Smooth muscle cell (in vitro differentiated cells): ENCODE measurements at regions not wholly inside any gene's neighbourhood (a gene's known extent, or its start where the extent isn't known, plus 50 kb on each side); places are given as distances from the start of the nearest gene placed in this dataset.

Experiments used
- DNase-seq: peaks from one replicate; lab custom pipeline; 2025; ENCODE audit not compliant: unreplicated experiment; lab: John Stamatoyannopoulos, UW
- H2AFZ ChIP-seq: fragments of 200-600 bp; sonication (generic); 2 replicates; pipeline ENCODE4 v1.6.0; 2016; ENCODE audit warnings: antibody characterized with exemption, low read depth, mild to moderate bottlenecking
- H3F3A ChIP-seq: fragments of 200-600 bp; sonication (generic); 2 replicates; pipeline ENCODE4 v1.6.0; 2017; ENCODE audit warnings: antibody characterized with exemption, low read depth
- H3K27ac ChIP-seq: fragments of 200-600 bp; sonication (generic); 2 replicates; pipeline ENCODE4 v1.5.1; 2016; ENCODE audit warnings: low read depth, mild to moderate bottlenecking
- H3K27me3 ChIP-seq: fragments of 200-600 bp; sonication (generic); 2 replicates; pipeline ENCODE4 v1.6.1; 2016; ENCODE audit warnings: low read depth, mild to moderate bottlenecking
- H3K36me3 ChIP-seq: fragments of 200-600 bp; sonication (generic); 2 replicates; pipeline ENCODE4 v1.5.1; 2016; ENCODE audit warnings: low read depth
- H3K4me1 ChIP-seq: fragments of 200-600 bp; sonication (generic); 2 replicates; pipeline ENCODE4 v1.5.1; 2016; ENCODE audit warnings: low read depth
- H3K4me2 ChIP-seq: fragments of 200-600 bp; sonication (generic); 2 replicates; pipeline ENCODE4 v1.6.0; 2016; ENCODE audit warnings: mild to moderate bottlenecking
- H3K4me3 ChIP-seq: fragments of 200-600 bp; sonication (generic); 2 replicates; pipeline ENCODE4 v1.5.1; 2016; ENCODE audit warnings: mild to moderate bottlenecking
- H3K79me2 ChIP-seq: fragments of 200-600 bp; sonication (generic); 2 replicates; pipeline ENCODE4 v1.6.0; 2016; ENCODE audit warnings: low read depth, mild to moderate bottlenecking
- H3K9ac ChIP-seq: fragments of 200-600 bp; sonication (generic); 2 replicates; pipeline ENCODE4 v1.6.0; 2016; ENCODE audit warnings: low read depth
- H3K9me3 ChIP-seq: fragments of 200-600 bp; sonication (generic); replicated peaks from 2 replicates; pipeline ENCODE4 v1.5.1; 2016; ENCODE audit warnings: low read depth
- H4K20me1 ChIP-seq: fragments of 200-600 bp; sonication (generic); 2 replicates; pipeline ENCODE4 v1.6.0; 2016; ENCODE audit warnings: low read depth
- WGBS: methylation state at CpG from one replicate; pipeline ENCODE4 v1.1.7; 2016; ENCODE audit warnings: low lambda C conversion rate; 5-methylcytosine and 5-hydroxymethylcytosine counted together
- TF ChIP-seq, protein P1 (sequence below): fragments of 200-600 bp; sonication (generic); IDR thresholded peaks from 2 replicates; pipeline ENCODE4 v1.5.1; 2017; ENCODE audit warnings: borderline replicate concordance, mild to moderate bottlenecking, antibody characterized with exemption; ENCODE audit not compliant: insufficient read depth, poor library complexity, severe bottlenecking

- no peak overlapping the region for H2AFZ ChIP-seq
- H3K4me1 ChIP-seq = peaks cover 4% of the 10 kb centered on the region
- no peaks in the 10 kb centered on the region for H3K79me2 ChIP-seq
- H3K4me3 ChIP-seq = no peak overlapping the region
- WGBS = 53% methylated on average over 9 of the region's 9 CpGs
- no peaks in the 10 kb centered on the region for H3K9me3 ChIP-seq
- DNase-seq = no peak
- H3K36me3 ChIP-seq = no peaks in the 10 kb centered on the region
- H4K20me1 ChIP-seq = no peaks in the 10 kb centered on the region
- TF ChIP-seq, protein P1, sequence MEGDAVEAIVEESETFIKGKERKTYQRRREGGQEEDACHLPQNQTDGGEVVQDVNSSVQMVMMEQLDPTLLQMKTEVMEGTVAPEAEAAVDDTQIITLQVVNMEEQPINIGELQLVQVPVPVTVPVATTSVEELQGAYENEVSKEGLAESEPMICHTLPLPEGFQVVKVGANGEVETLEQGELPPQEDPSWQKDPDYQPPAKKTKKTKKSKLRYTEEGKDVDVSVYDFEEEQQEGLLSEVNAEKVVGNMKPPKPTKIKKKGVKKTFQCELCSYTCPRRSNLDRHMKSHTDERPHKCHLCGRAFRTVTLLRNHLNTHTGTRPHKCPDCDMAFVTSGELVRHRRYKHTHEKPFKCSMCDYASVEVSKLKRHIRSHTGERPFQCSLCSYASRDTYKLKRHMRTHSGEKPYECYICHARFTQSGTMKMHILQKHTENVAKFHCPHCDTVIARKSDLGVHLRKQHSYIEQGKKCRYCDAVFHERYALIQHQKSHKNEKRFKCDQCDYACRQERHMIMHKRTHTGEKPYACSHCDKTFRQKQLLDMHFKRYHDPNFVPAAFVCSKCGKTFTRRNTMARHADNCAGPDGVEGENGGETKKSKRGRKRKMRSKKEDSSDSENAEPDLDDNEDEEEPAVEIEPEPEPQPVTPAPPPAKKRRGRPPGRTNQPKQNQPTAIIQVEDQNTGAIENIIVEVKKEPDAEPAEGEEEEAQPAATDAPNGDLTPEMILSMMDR = no peak
- no peaks in the 10 kb centered on the region for H3F3A ChIP-seq
- no peak overlapping the region for H3K9ac ChIP-seq
- no peak overlapping the region for H3K27ac ChIP-seq
- no peaks in the 10 kb centered on the region for H3K27me3 ChIP-seq
- no peak overlapping the region for H3K4me2 ChIP-seq
These were observed 140.7 kb upstream of the NSMCE3 start for GRCh38 chr15:29410338-29410737.

- H3K27ac ChIP-seq = no peak overlapping the region
- H3K9me3 ChIP-seq = no peaks in the 10 kb centered on the region
- H4K20me1 ChIP-seq = no peaks in the 10 kb centered on the region
- H3K9ac ChIP-seq = no peak overlapping the region
- WGBS = 73% methylated on average over 8 of the region's 8 CpGs
- TF ChIP-seq, protein P1 = no peak
- no peaks in the 10 kb centered on the region for H3K36me3 ChIP-seq
- H3K4me1 ChIP-seq = peaks cover 4% of the 10 kb centered on the region
- DNase-seq = no peak
- H3K79me2 ChIP-seq = no peaks in the 10 kb centered on the region
- H3F3A ChIP-seq = no peaks in the 10 kb centered on the region
- H3K4me2 ChIP-seq = no peak overlapping the region
- no peaks in the 10 kb centered on the region for H3K27me3 ChIP-seq
- no peak overlapping the region for H3K4me3 ChIP-seq
- H2AFZ ChIP-seq = no peak overlapping the region
These were observed 140.3 kb upstream of the NSMCE3 start for GRCh38 chr15:29409890-29410289.

DNA sequence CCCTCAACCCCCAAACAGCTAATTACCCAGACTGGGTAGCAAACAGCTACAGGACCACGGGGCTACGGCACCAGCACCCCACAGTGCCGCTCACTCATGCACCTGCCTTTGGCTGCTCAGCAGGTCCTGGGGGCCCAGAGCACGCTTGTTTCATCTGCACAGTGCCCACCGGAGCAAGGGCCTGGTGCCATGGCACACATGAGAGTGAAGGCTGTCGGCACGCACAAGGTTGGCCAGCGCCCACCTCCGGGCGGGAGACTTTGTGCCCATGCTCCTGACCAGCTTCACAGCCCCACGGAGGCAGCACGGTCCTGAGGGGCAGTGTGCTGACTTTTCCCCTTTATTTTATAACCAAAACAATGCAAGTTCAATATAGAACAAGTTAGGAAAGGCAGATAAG is 135.9 kb upstream of the NSMCE3 start:
- Histone ChIP-seq H3K4me1 (peaks cover 4% of the 10 kb centered on the region), H3F3A (no peaks in the 10 kb centered on the region), H3K36me3 (no peaks in the 10 kb centered on the region), H3K27ac (no peak overlapping the region), H3K9ac (no peak overlapping the region), H3K79me2 (no peaks in the 10 kb centered on the region), H3K4me2 (no peak overlapping the region), H2AFZ (no peak overlapping the region), H3K9me3 (no peaks in the 10 kb centered on the region), H3K4me3 (no peak overlapping the region), H4K20me1 (no peaks in the 10 kb centered on the region), H3K27me3 (no peaks in the 10 kb centered on the region)
- TF ChIP-seq, protein P1 = no peak
- no peak for DNase-seq
- WGBS = 86% methylated on average over 12 of the region's 12 CpGs

GRCh38 chr15:29403772-29404171 is 134.2 kb upstream of the NSMCE3 start:
- Histone ChIP-seq H3K4me2 (no peak overlapping the region), H3F3A (no peaks in the 10 kb centered on the region), H4K20me1 (no peaks in the 10 kb centered on the region), H2AFZ (no peak overlapping the region), H3K4me3 (no peak overlapping the region), H3K36me3 (no peaks in the 10 kb centered on the region), H3K27ac (no peak overlapping the region), H3K9me3 (no peaks in the 10 kb centered on the region), H3K27me3 (no peaks in the 10 kb centered on the region), H3K79me2 (no peaks in the 10 kb centered on the region), H3K9ac (no peak overlapping the region), H3K4me1 (no peaks in the 10 kb centered on the region)
- WGBS = 35% methylated on average over 8 of the region's 8 CpGs
- TF ChIP-seq, protein P1 = no peak
- DNase-seq = no peak
